Prostate gland (tissue), 1 donor: ENCODE measurements at regions not wholly inside any gene's neighbourhood (a gene's known extent, or its start where the extent isn't known, plus 50 kb on each side); places are given as distances from the start of the nearest gene placed in this dataset.

ENCODE experiments used
- POLR2A ChIP-seq: fragments of 450-650 bp; IDR thresholded peaks from one replicate; pipeline ENCODE4 v1.6.1; 2016; ENCODE audit warnings: antibody characterized with exemption, mild to moderate bottlenecking
- POLR2AphosphoS5 ChIP-seq: sonication (generic); formaldehyde crosslinking; IDR thresholded peaks from one replicate; pipeline ENCODE4 v1.6.1; 2017; ENCODE audit warnings: antibody characterized with exemption

GRCh38 chr4:18180892-18181291 lies 159.3 kb upstream of the LCORL start:
- TF ChIP-seq POLR2A: no peak
- no peak for TF ChIP-seq POLR2AphosphoS5
